ENCODE measurements at regions not wholly inside any gene's neighbourhood (a gene's known extent, or its start where the extent isn't known, plus 50 kb on each side); places are given as distances from the start of the nearest gene placed in this dataset.

GRCh38 chr2:221750316-221750715 is 178.2 kb upstream of the EPHA4 start (continued):
- TF ChIP-seq FOSL1 (IDR thresholded peaks at IDR 0.05; ENCODE audit: insufficient read depth, low read depth, low read length): no peak

All from H1 (cell line).